ENCODE measurements at regions not wholly inside any gene's neighbourhood (a gene's known extent, or its start where the extent isn't known, plus 50 kb on each side); places are given as distances from the start of the nearest gene placed in this dataset.

DNA sequence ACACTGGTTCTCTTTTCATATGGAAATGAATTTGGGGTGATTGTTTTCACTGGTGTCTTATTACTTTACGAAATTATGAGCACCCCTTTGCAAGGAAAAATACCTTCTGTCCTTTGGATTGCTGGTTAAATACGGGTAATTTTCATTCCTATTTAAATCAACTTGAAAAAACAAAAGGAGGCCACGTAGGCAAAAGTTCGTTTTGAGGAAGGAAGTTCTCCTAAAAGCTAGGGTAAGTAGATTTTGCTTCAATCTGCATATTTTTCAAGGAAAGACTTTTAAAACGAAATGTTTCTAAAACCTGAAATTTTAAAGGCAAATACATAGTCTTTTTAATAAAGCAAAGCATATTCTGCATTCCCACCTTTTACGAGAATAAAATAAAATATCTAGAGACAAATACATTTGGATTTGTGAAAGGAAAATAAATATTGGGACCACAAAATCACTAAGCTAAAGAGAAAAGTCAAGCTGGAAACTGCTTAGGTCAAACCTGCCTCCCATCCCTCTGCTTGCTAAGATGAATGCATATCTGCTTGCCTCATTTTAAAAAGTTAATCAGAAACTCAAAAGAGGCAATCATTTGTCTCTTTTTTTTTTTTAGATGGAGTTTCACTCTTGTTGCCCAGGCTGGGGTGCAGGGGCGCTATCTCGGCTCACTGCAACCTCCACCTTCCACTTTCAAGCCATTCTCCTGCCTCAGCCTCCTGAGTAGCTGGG, 70.9 kb upstream of the ETS2 start:
- H3K36me3 ChIP-seq, result no peaks in the 10 kb centered on the region
- H3K9me3 ChIP-seq, result no peaks in the 10 kb centered on the region
- DNase-seq (no peak), ATAC-seq (no peak), FAIRE-seq (no peak)
- TF ChIP-seq, protein P1, sequence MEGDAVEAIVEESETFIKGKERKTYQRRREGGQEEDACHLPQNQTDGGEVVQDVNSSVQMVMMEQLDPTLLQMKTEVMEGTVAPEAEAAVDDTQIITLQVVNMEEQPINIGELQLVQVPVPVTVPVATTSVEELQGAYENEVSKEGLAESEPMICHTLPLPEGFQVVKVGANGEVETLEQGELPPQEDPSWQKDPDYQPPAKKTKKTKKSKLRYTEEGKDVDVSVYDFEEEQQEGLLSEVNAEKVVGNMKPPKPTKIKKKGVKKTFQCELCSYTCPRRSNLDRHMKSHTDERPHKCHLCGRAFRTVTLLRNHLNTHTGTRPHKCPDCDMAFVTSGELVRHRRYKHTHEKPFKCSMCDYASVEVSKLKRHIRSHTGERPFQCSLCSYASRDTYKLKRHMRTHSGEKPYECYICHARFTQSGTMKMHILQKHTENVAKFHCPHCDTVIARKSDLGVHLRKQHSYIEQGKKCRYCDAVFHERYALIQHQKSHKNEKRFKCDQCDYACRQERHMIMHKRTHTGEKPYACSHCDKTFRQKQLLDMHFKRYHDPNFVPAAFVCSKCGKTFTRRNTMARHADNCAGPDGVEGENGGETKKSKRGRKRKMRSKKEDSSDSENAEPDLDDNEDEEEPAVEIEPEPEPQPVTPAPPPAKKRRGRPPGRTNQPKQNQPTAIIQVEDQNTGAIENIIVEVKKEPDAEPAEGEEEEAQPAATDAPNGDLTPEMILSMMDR (IDR thresholded peaks at IDR 0.05), result no peak
- no peaks in the 10 kb centered on the region for H3K4me1 ChIP-seq
- H3K27ac ChIP-seq, result peak overlapping the region in 1 of 4 donors; percentile 25
- H3K4me3 ChIP-seq, result peak overlapping the region in 1 of 4 donors; percentile 8
- 40 to 46% methylated on average over 8 of the region's 8 CpGs for WGBS, 2 donors
- peaks cover 0 to 6% (median 0%) of the 10 kb centered on the region in 4 donors for H3K27me3 ChIP-seq
- intact Hi-C loops (cut with DNase I), result loop anchor here in 2 of 3 donors (5.0 to 10.0 kb wide), 3 partner anchors 70 to 402 kb away; partner anchors contain the start of gene ETS2 (in 1 of the 2)

DNA sequence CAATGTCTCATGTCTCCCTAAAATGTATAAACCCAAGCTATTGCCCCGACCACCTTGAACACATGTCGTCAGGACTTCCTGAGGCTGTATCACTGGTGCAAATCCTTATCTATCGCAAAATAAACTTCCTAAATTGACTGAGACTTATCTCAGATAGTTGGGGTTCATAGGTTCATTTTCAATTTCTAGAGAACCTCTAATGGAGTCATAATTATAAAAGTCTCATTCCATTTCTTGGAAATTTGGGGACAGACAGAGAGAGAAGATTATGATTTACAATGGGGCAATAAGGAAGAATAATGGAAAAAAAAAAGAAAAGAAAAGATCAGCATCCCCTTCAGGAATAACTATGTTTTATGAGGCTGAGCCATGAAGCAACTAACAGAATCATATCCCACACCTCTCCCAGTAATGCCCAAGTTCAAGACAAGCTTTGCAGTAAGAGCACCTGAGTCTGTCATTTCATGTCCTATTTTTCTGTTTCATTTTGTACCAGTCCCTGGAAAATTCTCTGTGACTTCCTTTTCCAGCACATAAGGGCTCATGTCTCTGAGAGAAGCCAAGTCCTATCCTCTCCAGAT, 70.0 kb upstream of the ETS2 start:
- no peak overlapping the region for H3K4me3 ChIP-seq
- no peak overlapping the region for H3K27ac ChIP-seq
- ATAC-seq (no peak), FAIRE-seq (peak; percentile 34), DNase-seq (no peak)
- TF ChIP-seq, protein P1 (IDR thresholded peaks at IDR 0.05), result no peak
- intact Hi-C loops (cut with DNase I), result loop anchor here in 1 of 3 donors (5.0 to 10.0 kb wide), 2 partner anchors 69 to 402 kb away; partner anchors contain the start of gene ETS2
- WGBS, 2 donors, result 34 to 37% methylated on average over 3 of the region's 3 CpGs
- H3K27me3 ChIP-seq, result peaks cover 0 to 6% (median 0%) of the 10 kb centered on the region in 4 donors
- no peaks in the 10 kb centered on the region for H3K9me3 ChIP-seq
- no peaks in the 10 kb centered on the region for H3K4me1 ChIP-seq
- no peaks in the 10 kb centered on the region for H3K36me3 ChIP-seq

DNA sequence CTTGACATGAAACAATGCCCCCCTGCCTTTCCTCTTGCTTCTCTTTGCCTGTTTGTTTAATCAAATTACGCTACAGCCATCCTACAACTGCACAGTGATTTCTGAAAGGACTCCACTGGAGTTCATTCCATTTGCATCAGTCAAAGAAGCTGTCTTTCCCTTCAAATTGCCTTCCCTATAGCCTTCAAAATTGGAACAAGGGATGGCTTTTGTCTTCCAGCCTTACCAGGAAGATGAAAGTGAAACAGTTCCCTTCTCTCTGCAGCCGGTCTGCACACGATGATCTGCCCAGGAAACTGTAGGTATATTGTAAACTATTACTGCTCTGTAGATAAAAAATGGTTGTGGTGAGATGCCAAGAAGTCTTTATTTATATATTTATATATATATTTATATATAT, 65.6 kb upstream of the ETS2 start:
- Histone ChIP-seq H3K4me3 (no peak overlapping the region), H3K36me3 (no peaks in the 10 kb centered on the region), H3K27me3 (no peaks in the 10 kb centered on the region), H3K4me1 (no peaks in the 10 kb centered on the region), H3K27ac (no peak overlapping the region), H3K9me3 (no peaks in the 10 kb centered on the region)
- DNase-seq (no peak), FAIRE-seq (no peak), ATAC-seq (no peak)
- intact Hi-C loops (cut with DNase I), result no loop called here
- WGBS, 2 donors, result 52 to 60% methylated on average over 3 of the region's 3 CpGs
- TF ChIP-seq, protein P1 (IDR thresholded peaks at IDR 0.05), result no peak

DNA sequence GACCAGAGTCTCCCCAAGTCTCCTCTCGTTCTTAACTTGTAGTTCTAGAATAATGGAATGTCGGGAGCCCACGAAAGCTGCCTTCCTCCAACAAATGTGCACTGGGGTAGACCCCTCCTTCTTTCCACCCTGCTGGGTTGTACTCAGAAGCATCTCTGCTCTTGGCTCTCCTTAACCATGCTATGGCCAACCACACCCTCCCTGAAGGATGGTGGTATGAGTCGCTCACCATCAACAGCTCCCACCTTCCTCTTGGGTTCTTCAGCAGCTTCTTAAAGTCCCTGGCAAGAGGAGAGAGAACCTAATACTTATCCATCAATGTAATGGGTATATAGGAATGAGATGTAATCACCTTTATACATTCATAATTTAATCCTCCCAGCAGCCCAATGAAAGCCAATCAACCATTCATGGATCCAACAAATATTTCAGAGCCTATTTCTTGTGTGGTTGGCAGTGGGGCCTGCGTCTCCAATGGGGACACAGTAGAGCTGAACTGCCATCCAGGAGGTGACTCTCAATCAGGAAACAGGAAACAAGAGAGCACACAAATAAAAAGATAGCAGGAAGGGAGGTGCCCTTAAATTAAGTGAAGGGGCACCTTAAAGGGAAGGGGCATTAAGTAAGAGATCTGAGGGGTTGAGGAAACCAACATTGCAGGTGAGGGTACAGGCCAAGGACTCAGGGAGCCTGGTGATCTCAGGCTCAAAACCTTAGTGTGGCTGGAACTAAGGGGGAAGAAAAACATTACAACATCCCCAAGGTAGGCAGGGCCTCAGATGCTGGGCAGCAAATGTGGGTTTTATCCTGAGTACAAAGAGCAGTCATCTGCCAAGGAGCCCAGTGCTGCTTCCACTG, 64.4 kb upstream of the ETS2 start:
- DNase-seq, result no peak
- TF ChIP-seq, protein P1 (IDR thresholded peaks at IDR 0.05), result no peak
- Histone ChIP-seq H3K4me1 (no peaks in the 10 kb centered on the region), H3K27me3 (no peaks in the 10 kb centered on the region), H3K9me3 (no peaks in the 10 kb centered on the region), H3K27ac (no peak overlapping the region), H3K4me3 (no peak overlapping the region), H3K36me3 (no peaks in the 10 kb centered on the region)
- intact Hi-C loops (cut with DNase I), result no loop called here
- ATAC-seq, result no peak
- 82 to 88% methylated on average over 5 of the region's 5 CpGs for WGBS, 2 donors
- no peak for FAIRE-seq

All from pancreas (tissue), 10 donors.